GM19463 (cell line): ENCODE measurements at regions not wholly inside any gene's neighbourhood (a gene's known extent, or its start where the extent isn't known, plus 50 kb on each side); places are given as distances from the start of the nearest gene placed in this dataset.

Source experiments
- ATAC-seq: cut with Tn5 transposase; IDR thresholded peaks from one replicate; pipeline ENCODE4 v1.9.1; 2021; ENCODE audit warnings: mild to moderate bottlenecking, moderate library complexity; ENCODE audit not compliant: unreplicated experiment

DNA sequence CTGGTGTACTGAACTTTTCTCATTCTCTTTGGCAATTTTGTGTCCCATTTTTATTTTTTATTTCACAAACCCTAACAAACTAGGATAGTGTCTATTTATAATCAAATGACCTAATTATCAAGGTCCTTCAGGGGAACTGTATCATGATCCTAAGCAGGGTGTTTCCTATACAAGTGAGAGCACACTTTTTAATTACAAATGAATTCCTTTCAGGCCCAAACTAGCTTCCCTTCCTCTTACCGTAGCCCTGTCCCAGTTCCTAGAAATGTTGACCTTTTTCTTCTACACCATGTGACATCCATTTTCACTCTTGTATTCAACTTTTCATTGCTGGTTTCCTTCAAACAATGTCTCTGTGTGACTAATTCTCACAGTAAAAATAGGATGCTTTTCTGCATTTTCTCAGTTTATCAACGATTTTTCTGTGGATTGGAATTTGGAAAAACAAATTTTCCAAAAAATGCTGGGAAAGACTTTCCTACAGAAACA is 411.4 kb downstream of the CCDC91 start:
- ATAC-seq: no peak

GRCh38 chr12:28602786-28603185 is 412.5 kb downstream of the CCDC91 start:
- ATAC-seq: no peak

DNA sequence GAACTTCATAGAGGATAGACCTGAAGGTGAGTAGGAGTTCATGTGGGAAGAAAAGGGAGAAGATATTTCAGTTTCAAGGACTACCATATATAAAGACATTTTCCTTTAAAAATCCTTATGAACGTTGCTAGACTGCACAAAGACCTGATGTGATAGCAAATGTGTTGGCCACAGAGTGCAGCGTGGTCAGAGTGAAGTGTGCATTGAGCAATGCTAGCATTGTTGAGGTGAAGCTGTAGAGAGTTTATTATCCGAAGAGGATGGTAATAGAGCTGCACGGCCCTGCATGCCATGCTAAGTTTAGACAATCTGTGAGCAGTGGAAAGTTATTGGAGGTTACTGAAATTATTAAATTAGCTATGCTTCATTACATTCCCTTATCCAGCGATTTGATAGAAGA is 413.0 kb downstream of the CCDC91 start:
- no peak for ATAC-seq

GRCh38 chr12:28603801-28604200 is 413.5 kb downstream of the CCDC91 start:
- ATAC-seq: no peak

DNA sequence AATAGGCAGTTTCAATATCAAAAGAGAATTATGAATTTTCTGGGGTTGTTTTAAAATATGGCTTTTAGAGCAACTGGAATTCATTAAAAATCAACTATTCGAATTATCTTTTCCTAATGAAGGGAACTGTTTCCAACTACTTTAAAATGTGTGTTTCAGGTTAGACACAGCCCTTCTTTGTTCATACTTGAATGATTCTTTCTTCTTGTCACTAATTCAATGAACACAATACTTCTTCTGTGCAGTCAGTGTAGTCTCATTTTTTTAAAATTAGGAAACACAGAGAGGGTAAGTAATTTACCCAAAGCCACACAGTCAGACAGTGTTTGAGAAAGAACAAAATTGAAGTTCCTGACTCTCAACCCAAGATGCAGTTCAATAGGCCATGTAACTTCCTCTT is 414.0 kb downstream of the CCDC91 start:
- no peak for ATAC-seq

- no peak for ATAC-seq
These were observed 416.8 kb downstream of the CCDC91 start for GRCh38 chr12:28606967-28607557.

DNA sequence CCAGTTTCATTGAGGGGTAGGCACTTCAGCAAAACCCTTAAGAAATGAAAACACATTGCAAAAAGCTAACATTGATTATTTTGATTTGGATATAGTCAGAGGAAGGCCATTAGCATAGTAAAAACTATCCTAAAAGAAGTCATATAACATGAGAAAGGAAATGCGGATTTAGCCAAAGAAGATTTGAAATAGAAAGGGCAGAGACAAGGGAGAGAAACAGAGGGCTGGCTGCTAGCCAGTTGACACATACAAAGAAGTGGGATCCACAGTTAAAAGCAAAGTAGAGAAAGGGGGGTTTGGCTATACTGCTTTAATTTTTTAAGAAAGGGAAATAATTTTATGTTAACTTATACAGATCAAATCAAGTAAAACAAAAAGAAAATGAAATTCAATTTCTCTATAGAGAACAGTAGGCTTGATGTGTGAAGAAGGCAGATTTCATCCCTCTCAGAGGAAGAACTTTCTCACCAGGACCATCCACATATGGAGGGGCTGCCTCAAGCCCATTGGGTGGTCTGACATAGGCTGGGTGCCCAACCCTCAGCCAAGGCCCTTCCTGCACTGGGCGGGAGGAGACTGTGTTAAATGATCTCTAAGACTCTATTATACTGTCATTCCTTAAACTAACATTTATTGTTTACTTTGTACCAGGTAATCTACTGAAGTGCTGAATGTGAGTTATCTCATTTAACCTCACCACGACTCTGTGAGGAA is 420.3 kb downstream of the CCDC91 start:
- no peak for ATAC-seq

GRCh38 chr12:28611115-28611435 is 420.8 kb downstream of the CCDC91 start:
- no peak for ATAC-seq

DNA sequence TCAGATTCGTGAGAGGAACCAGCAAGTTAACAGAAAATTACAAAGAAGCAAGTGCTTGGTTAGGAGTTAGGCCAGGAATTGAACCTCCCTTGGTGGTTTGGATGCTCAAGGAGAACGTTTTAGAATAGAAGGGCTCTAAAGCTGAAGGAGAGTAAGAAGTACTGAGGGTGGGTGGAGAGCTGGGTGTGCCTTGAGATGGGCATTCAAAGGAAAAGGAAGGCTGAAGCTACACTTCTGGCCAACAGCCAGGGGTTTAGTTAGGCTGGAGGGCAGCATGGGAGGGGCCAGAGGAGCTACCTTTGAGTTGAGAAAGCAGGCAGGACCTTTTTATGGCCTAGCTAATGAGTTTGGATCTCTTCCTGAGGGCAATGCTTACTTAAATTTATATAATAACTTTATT is 421.2 kb downstream of the CCDC91 start:
- no peak for ATAC-seq

DNA sequence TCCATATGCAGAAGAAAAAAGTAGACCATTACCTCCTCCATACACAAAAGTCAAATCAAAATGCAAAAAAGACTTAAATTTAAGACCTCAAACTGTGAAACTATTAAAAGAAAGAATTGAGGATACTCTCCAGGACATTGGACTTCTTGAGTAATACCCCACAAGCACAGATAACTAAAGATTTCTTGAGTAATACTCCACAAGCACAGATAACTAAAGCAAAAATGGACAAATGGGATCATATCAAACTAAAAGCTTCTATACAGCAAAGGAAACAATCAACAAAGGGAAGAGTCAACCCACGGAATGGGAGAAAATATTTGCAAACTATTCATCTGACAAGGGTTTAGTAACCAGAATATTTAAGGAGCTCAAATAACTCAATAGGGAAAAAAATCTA is 427.9 kb downstream of the CCDC91 start:
- ATAC-seq: no peak

DNA sequence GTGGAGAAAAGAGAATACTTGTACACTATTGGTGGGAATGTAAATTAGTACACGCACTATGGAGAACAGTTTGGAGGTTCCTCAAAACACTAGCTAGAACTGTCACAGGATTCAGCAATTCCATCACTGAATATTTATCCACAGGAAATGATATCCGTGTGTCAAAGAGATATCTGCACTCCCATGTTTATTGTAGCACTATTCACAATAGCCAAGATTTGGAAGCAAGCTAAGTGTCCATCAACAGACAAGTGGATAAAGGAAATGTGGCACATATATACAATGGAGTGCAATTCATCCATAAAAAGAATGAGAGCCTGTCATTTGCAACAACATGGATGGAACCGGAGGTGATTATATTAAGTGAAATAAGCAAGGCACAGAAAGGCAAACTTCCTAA is 428.5 kb downstream of the CCDC91 start:
- ATAC-seq: no peak

GRCh38 chr12:28620281-28620680 is 430.0 kb downstream of the CCDC91 start:
- ATAC-seq: no peak

DNA sequence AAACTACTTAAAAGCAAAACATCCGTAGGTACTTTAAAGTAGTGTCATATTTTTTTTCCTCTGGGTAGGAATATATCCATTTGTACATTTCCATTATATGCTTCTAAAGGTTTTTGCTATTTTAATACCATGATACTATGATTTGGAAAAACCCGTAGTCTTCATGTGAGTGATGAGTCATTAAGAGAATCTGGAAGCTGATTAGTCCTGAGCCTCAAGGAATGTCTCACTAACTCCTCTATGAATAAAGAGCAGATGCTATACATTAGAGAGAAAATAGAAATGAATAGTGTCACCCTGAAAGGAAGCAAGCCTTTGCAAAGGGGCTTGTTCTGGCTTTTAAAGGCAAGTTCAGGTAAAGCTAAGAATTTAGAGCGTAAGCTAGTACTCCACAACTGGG is 432.1 kb downstream of the CCDC91 start:
- no peak for ATAC-seq

DNA sequence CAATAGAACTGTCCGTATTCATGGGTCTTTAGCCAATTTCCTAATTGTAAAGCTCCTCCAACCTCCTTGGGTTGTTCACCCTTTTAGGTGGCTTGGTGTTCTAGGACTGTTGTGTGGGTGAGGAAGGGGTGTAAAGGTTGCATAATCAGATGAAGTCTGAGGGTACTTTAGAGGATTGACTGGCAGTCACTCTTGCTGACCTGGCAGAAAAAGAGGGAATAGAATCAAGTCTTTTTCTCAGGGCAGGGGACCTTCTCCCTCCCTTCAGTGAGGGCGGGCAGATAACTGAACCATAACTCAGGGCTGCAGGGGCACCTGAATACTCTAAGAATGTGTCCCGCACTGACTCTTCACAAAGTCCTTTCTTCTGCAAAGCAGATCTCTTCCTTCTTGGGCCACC is 436.2 kb downstream of the CCDC91 start:
- no peak for ATAC-seq

DNA sequence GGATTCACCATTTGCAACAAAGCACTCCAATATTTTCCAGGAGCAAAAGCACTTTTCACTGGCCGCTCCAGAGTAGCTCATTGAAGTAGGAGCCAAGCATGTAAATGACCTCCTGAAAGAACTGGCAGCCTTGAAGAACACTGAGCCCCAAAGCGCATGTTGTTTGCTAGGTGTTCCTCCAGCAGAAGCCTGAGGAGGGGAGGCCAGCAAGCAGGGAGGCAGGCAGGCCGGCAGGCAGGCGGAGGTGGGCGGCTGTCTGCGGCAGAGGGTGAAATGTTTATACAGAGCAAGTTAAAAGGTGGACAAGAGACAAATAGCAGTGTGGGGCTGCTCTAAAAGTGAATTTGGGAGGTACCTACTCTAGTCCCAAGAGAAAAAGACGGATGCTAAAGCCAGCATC is 439.4 kb downstream of the CCDC91 start:
- ATAC-seq: no peak

GRCh38 chr12:28631831-28632230 is 441.6 kb downstream of the CCDC91 start:
- no peak for ATAC-seq

GRCh38 chr12:28640519-28640918 is 450.3 kb downstream of the CCDC91 start:
- no peak for ATAC-seq

DNA sequence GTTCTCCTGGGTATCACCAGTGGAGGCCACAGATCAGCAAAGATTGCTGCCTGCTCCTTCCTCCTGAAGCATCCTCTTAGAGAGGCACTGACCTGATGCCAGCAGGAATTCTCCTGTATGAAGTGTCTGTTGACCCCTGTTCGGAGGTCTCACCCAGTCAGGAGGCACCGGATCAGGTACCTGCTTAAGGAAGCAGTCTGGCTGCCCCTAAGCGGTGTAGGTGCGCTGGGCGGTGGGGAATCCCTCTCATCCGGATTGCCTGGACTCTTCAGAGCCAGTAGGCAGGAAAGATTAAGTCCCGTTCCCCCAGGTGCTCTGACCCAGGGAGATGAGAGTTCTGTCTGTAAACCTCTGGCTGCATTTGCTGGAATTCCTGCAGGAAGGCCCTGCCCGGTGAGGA is 455.2 kb downstream of the CCDC91 start:
- ATAC-seq: no peak

- ATAC-seq: no peak
These were observed 455.6 kb downstream of the CCDC91 start for GRCh38 chr12:28645891-28646290.

DNA sequence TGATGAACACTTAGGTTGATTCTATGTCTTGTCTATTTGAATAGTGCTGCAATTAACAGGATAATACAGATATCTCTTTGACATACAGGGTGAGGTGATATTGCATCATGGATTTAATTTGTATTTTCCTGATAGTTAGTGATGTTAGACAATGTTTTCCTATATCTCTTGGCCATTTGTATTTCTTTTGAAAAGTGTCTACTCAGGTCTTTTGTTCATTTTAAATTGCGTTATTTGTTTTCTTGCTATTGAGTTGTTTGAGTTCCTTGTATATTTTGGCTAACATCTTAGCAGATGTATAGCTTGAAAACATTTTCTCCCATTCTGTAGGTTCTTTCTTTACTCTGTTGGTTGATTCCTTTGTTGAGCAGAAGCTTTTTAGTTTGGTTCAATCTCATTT is 460.6 kb downstream of the CCDC91 start:
- no peak for ATAC-seq

DNA sequence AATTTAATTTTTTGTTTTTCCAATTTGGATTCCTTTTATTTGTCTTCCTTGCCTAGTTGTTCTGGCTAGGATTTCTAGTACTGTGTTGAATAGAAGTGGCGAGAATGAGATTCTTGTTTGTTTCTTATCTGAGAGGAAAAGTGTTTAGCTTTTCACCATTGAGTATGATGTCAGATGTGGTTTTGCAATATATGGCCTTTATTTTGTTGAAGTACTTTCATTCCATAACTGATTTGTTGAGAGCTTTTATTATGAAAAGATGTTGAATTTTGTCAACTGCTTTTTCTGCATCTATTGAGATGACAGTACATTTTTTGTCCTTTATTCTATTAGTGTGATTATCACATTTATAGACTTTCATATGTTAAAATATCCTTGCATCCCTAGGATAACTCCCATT is 462.0 kb downstream of the CCDC91 start:
- ATAC-seq: no peak

DNA sequence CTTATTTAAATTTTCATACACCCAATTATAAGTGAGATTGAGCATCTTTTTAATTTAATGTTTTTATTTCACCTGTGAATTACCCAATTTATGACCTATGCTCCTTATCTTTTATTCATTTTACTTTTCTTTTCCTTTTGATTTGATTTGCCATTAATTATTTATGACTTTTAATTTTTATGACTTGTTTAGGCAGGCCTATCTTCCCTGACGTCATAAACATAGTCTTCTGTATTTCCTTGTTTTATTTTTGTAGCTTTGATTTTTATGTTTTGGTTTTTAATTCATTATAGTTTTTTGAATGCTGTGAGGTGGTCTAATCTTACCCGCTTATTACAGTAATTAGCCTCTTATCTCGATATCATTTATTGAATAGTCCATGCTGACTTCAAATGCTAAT is 467.1 kb upstream of the FAR2 start:
- ATAC-seq: no peak

DNA sequence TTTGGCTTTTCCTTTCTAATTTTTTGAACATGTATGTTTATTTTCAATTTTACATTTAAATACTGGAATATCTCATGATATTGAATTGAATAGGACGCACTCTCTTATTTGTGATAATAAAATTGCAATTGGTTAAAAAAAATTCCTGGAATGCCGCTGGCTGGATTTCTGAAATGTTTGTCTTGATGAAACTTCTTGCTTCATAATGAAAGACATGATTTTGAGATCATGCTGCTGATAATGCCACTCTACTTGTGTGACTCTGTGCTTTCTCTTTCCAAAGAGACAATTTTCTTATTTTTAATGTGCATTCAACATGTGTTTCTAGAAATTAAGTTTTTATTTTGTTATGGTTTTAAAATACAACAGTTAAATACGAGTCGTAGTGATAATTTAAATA is 465.7 kb upstream of the FAR2 start:
- ATAC-seq: no peak
